LNCAP (cell line): ENCODE measurements at regions not wholly inside any gene's neighbourhood (a gene's known extent, or its start where the extent isn't known, plus 50 kb on each side); places are given as distances from the start of the nearest gene placed in this dataset.

Experiments used
- TF ChIP-seq, protein P1 (sequence below): fragments of 450-650 bp; IDR thresholded peaks from 2 replicates; pipeline ENCODE4 v1.5.1; 2017; ENCODE audit warnings: mild to moderate bottlenecking

DNA sequence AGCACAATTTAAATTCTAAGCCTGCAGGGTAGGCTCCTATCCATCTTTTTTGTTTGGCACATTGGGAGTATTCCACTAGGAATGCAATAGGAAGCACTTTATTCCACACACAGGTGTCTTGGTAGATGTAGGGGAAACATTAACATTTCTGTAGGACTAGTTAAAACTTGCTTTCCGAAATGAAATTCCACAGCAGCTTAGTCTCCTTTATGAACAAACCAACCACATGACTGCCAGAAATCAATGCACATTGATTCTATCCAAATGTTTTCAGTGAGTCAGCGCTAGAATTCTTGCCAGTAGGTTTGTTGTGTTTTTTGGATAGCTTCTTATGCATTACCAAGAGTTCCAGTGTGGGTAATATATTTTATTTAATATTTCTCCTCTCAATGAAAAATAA, 207.9 kb upstream of the CSNK1A1L start:
- TF ChIP-seq, protein P1, sequence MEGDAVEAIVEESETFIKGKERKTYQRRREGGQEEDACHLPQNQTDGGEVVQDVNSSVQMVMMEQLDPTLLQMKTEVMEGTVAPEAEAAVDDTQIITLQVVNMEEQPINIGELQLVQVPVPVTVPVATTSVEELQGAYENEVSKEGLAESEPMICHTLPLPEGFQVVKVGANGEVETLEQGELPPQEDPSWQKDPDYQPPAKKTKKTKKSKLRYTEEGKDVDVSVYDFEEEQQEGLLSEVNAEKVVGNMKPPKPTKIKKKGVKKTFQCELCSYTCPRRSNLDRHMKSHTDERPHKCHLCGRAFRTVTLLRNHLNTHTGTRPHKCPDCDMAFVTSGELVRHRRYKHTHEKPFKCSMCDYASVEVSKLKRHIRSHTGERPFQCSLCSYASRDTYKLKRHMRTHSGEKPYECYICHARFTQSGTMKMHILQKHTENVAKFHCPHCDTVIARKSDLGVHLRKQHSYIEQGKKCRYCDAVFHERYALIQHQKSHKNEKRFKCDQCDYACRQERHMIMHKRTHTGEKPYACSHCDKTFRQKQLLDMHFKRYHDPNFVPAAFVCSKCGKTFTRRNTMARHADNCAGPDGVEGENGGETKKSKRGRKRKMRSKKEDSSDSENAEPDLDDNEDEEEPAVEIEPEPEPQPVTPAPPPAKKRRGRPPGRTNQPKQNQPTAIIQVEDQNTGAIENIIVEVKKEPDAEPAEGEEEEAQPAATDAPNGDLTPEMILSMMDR: no peak

DNA sequence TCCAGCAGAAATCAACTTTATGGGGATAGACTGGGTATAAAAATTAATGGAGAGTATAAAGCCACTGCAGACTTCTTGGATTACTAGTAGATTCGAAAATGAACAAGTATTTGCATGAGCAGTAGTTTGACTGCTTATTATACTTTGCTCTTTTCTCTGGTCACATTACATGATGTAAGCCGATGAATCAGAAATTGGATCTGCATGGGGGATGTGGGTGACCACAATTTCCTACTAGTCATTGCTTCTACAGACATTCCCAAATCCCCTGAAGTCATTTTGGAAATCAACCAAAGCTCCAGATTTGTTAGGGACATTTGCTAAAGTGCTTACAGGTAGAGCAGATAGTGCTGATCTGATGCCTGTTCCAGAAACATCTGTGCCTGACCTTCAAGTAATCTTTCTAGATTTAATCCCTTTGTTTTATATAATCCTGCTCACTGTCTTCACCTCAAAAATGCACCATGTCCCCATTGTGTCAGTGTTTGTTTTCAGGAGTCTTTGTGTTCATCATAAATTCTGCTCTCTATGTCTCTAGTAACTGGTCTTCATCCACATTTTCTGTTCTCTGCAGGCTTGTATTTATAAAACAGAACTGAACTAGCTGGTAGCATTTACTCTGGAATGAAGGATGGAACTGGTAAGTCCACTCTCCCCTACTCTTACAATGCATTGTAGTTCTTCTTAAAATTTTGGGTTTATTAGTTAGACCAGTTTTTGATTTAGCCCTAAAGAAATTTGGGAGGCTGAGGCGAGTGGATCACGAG, 201.5 kb upstream of the CSNK1A1L start:
- TF ChIP-seq, protein P1: no peak

DNA sequence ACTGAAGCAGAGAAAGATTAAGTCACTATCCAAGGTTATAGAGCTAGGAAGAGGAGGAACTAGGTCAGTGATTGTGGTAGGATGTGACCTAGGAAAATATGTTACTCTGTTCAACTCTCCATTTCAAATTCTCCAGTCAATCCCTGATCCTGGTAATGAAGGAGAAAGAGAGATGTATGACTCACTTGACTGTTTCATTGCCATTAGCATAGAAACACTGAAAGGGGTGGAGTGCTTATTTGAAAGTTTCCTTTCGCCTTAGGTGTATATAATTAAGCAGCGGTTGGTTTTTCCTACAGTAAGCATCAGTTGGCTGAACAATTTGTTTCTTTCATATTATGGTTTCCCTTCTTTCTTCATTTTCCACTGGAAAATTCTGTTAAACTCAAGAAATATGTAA, 198.1 kb upstream of the CSNK1A1L start:
- TF ChIP-seq, protein P1: no peak

DNA sequence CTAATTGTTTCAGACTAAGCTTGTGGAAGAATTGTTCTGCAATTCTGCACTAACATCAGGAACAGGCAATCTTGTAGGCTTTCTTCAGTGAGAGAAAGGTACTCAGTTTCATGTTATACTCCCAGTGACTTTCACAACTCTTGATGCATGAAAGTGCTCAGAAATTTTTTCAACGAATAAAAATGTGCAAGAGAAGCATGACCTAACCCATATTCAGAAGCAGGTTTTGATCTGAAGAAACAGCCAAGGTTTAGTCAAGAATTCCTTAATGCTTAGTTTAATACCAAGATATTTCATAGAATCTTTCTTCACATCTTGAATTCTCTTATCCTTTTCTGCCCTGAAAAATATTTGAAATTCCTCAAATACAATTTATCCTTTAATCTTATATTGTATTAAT, 197.2 kb upstream of the CSNK1A1L start:
- TF ChIP-seq, protein P1: no peak

DNA sequence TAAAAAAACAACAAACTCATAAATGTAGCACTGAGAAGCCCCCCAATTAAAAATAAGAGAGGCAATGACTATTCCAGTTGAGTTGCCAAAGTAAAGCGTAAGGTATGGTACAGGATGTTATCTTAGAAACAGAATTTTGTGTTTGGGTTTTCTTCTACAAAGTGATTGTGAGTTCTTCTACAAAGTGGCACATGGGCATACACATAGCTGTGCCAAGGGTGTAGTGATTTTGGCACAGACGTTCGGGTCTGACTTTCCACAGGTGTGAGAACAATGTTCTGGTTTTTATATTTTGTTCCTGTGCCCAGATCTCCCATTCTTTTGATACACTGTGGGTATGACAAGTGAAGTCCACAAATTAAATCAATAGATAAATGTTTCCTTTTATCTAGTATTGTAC, 190.1 kb upstream of the CSNK1A1L start:
- TF ChIP-seq, protein P1: no peak

DNA sequence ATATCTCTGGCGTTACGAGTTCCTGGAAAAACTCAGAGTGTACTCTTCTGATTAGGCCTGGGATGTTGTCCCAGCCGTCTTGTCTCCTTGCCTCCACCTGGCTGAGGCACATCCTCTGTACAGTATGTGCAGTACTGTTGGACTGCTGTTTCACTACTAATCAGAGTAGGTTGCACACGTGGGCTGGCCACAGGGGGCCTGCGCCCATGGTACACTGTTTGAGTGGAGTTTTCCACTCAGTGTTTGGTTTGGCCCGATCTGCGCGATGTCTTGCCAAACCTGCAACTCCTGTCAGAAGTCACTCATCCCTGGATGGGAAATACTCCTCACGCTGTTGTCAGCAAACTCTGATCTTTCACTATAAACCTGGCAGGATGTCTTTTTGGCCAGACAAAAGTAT, 189.6 kb upstream of the CSNK1A1L start:
- TF ChIP-seq, protein P1: no peak

DNA sequence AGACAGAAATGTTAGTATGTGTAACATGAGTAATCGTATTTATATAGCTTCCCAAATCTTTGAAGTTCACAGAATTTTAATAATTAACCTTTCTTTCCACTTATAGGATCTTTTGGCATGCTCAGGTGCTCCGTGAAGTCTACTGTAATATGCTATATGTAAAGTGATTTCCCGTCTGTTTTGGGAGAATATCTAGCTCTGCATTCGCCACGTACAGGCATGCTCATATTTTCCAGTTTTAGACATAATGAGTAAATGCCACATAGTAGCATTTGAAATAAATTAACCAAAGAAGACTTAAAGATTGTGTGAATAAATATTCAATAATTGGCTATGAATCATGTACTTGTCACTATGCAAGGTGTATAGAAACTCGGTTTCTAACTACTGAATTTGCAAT, 189.0 kb upstream of the CSNK1A1L start:
- TF ChIP-seq, protein P1: no peak

DNA sequence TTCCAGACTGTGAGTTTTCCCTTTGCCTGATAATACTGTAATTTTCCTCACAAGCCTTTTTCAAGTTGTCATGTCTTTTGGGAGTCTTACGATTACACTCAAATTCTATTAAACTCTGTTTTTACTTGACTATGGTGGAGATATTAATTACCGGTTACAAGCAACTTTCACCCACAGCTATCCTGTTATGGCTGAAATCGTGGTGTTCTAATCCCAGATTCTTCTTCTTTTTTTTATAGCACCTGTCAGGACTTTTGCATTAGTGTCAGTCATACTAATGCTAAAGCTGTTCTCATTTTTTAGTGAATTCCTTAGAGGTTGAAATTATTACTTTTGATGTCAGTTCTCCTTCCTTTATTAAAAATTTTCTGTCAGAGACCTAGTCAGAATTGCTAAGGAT, 187.8 kb upstream of the CSNK1A1L start:
- TF ChIP-seq, protein P1: no peak
